Nephron progenitor cell (in vitro differentiated cells): ENCODE measurements at regions not wholly inside any gene's neighbourhood (a gene's known extent, or its start where the extent isn't known, plus 50 kb on each side); places are given as distances from the start of the nearest gene placed in this dataset.
A peak's percentile ranks its signal among the peaks of the same experiment; 100 is the strongest.

ENCODE experiments used
- DNase-seq: peaks from one replicate; pipeline ENCODE4 v3.0.0; 2021
- H3K27ac Mint-ChIP-seq: 2 replicates; pipeline ENCODE4 v1.8.0; 2021; ENCODE audit warnings: mild to moderate bottlenecking, moderate library complexity, mixed read lengths
- H3K27me3 Mint-ChIP-seq: 2 replicates; pipeline ENCODE4 v1.8.0; 2021; ENCODE audit warnings: mild to moderate bottlenecking, low read depth, mixed read lengths; ENCODE audit not compliant: poor library complexity
- H3K36me3 Mint-ChIP-seq: 2 replicates; pipeline ENCODE4 v1.8.0; 2021; ENCODE audit warnings: low read depth, mixed read lengths
- H3K4me1 Mint-ChIP-seq: 2 replicates; pipeline ENCODE4 v1.8.0; 2021; ENCODE audit warnings: mixed read lengths
- H3K4me3 Mint-ChIP-seq: 2 replicates; pipeline ENCODE4 v1.8.0; 2021; ENCODE audit warnings: mild to moderate bottlenecking, moderate library complexity, mixed read lengths
- H3K9me3 Mint-ChIP-seq: 2 replicates; pipeline ENCODE4 v1.8.0; 2021; ENCODE audit warnings: mild to moderate bottlenecking, moderate library complexity, mixed read lengths
- TF ChIP-seq, protein P1 (sequence below): fragments of 200-600 bp; sonication (generic); IDR thresholded peaks from 2 replicates; pipeline ENCODE4 v1.5.0; 2021; ENCODE audit warnings: antibody characterized with exemption

- H3K27ac Mint-ChIP-seq, result peak overlapping the region; percentile 40
- peaks cover 34% of the 10 kb centered on the region for H3K4me1 Mint-ChIP-seq
- no peaks in the 10 kb centered on the region for H3K36me3 Mint-ChIP-seq
- H3K9me3 Mint-ChIP-seq, result no peaks in the 10 kb centered on the region
- DNase-seq, result peak; percentile 54
- TF ChIP-seq, protein P1, sequence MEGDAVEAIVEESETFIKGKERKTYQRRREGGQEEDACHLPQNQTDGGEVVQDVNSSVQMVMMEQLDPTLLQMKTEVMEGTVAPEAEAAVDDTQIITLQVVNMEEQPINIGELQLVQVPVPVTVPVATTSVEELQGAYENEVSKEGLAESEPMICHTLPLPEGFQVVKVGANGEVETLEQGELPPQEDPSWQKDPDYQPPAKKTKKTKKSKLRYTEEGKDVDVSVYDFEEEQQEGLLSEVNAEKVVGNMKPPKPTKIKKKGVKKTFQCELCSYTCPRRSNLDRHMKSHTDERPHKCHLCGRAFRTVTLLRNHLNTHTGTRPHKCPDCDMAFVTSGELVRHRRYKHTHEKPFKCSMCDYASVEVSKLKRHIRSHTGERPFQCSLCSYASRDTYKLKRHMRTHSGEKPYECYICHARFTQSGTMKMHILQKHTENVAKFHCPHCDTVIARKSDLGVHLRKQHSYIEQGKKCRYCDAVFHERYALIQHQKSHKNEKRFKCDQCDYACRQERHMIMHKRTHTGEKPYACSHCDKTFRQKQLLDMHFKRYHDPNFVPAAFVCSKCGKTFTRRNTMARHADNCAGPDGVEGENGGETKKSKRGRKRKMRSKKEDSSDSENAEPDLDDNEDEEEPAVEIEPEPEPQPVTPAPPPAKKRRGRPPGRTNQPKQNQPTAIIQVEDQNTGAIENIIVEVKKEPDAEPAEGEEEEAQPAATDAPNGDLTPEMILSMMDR, result no peak
- peaks cover 38% of the 10 kb centered on the region for H3K27me3 Mint-ChIP-seq
- peak overlapping the region; percentile 25 for H3K4me3 Mint-ChIP-seq
Measured at GRCh38 chr9:134276453-134277245, 49.6 kb upstream of the RXRA start.
